Ectodermal cell (in vitro differentiated cells): ENCODE measurements at regions not wholly inside any gene's neighbourhood (a gene's known extent, or its start where the extent isn't known, plus 50 kb on each side); places are given as distances from the start of the nearest gene placed in this dataset.

Experiments used
- H3K27ac ChIP-seq: 2 replicates; pipeline ENCODE4 v1.7.0; 2013; ENCODE audit warnings: mild to moderate bottlenecking, low read depth, low read length; ENCODE audit not compliant: insufficient read depth, poor library complexity, severe bottlenecking
- H3K27me3 ChIP-seq: 2 replicates; pipeline ENCODE4 v1.7.0; 2013; ENCODE audit warnings: mild to moderate bottlenecking, low read length; ENCODE audit not compliant: insufficient read depth, control insufficient read depth, poor library complexity, severe bottlenecking
- H3K36me3 ChIP-seq: one replicate; pipeline ENCODE4 v1.7.0; 2013; ENCODE audit warnings: low read length; ENCODE audit not compliant: control insufficient read depth, insufficient read depth
- H3K4me1 ChIP-seq: one replicate; pipeline ENCODE4 v1.7.0; 2013; ENCODE audit warnings: low read length; ENCODE audit not compliant: control insufficient read depth, insufficient read depth
- H3K4me3 ChIP-seq: 2 replicates; pipeline ENCODE4 v1.7.0; 2013; ENCODE audit warnings: low read depth, low read length, control low read depth; ENCODE audit not compliant: insufficient read depth
- H3K9me3 ChIP-seq: 2 replicates; pipeline ENCODE4 v1.7.0; 2013; ENCODE audit warnings: mild to moderate bottlenecking, low read length, moderate library complexity; ENCODE audit not compliant: control insufficient read depth
- WGBS, 2 experiments: methylation state at CpG; one replicate each; pipeline ENCODE4 v1.1.7; 2013; ENCODE audit warnings: missing lambda C conversion rate in 2 of 2; 5-methylcytosine and 5-hydroxymethylcytosine counted together

DNA sequence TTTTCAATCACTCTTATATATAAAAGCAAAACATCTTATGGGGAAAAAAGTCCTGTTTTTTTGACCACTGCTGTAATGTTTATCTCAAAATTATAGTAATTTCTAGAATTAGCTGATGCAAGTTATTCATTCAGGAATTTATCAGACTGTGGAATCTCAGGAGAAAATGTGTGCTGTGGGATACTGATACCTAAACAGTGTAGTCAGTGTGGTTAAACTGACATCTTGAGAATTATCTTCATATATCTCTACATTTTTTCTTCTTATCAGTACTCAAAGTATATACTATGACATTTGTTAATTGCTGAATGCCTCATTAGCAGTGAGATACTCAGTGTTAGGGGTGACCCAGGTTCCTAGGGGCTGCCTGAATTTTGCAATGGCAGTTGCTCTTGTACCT is 839.3 kb downstream of the KCNT2 start:
- Histone ChIP-seq H3K36me3 (no peaks in the 10 kb centered on the region), H3K4me1 (no peaks in the 10 kb centered on the region), H3K4me3 (no peak overlapping the region), H3K9me3 (no peaks in the 10 kb centered on the region), H3K27ac (no peak overlapping the region), H3K27me3 (no peaks in the 10 kb centered on the region)

DNA sequence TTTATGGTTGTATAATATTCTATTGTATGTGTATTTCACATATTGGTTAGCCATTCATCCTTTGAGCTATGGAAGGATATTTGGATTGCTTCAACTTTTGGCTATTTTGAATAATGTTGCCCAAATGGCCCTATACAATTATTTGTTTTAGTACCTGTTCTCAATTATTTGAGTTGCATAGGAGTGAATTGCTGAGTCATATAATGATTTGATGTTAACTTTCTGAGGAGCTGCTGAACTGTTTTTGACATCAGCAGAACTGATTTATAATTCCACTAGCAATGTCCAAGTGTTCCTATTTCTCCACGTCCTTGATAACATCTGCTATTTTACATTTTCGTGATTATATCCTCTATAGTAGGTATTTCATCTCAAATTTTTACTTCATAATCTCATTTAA is 839.9 kb downstream of the KCNT2 start:
- no peaks in the 10 kb centered on the region for H3K36me3 ChIP-seq
- H3K4me1 ChIP-seq, result no peaks in the 10 kb centered on the region
- 91% methylated on average over 2 of the region's 2 CpGs; no CpG with 5 or more reads in 1 of the 2 experiments for whole genome bisulfite sequencing, 2 experiments

DNA sequence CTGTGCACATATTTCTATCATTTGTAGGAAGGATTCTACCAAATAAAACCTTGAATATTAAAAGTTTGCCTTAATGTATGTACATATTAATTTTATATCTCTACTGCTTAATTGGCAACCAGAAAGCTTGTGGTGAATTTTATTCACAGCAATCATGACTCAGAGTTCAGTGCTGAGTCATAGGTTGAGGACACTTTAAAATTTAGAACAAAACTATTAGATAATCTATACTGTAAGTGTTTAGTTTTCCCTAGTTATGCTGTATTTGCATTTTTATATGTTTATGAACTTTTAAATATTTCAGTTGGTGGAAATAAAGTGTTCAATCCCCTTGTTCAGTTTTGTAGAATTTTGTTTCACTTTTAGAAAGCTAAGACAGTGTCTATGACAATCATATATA is 841.5 kb downstream of the KCNT2 start:
- no peak overlapping the region for H3K27ac ChIP-seq
- H3K4me3 ChIP-seq, result no peak overlapping the region
- H3K27me3 ChIP-seq, result no peaks in the 10 kb centered on the region
- no peaks in the 10 kb centered on the region for H3K4me1 ChIP-seq
- no peaks in the 10 kb centered on the region for H3K36me3 ChIP-seq
- no peaks in the 10 kb centered on the region for H3K9me3 ChIP-seq

More for the DNA sequence above, 839.9 kb downstream of the KCNT2 start:
- no peak overlapping the region for H3K27ac ChIP-seq
- H3K4me3 ChIP-seq, result no peak overlapping the region
- H3K27me3 ChIP-seq, result no peaks in the 10 kb centered on the region
- no peaks in the 10 kb centered on the region for H3K9me3 ChIP-seq

DNA sequence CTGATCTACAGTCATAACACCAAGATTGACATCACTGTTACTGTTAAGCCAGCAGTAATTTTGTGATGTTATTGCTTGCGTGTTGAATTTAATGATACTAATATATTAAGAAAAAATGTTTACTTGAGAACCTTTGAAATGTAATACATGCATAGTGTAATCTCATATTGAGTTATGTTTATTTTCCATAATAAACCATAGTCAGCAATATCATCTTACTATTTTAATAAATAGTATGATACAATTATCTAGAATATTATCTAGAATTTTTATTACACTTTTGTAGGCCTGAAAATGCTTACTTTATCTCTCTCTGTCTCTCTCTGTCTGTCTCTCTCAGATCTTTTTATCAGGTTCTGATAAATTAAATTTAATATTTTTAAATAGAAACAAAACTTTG is 843.1 kb downstream of the KCNT2 start:
- Histone ChIP-seq H3K27me3 (no peaks in the 10 kb centered on the region), H3K9me3 (no peaks in the 10 kb centered on the region), H3K4me3 (no peak overlapping the region), H3K36me3 (no peaks in the 10 kb centered on the region), H3K4me1 (no peaks in the 10 kb centered on the region), H3K27ac (no peak overlapping the region)
- no CpG with 5 or more reads among the region's 1 CpG for WGBS, 2 experiments

- Histone ChIP-seq H3K9me3 (no peaks in the 10 kb centered on the region), H3K27ac (no peak overlapping the region), H3K36me3 (no peaks in the 10 kb centered on the region), H3K4me1 (no peaks in the 10 kb centered on the region), H3K27me3 (no peaks in the 10 kb centered on the region), H3K4me3 (no peak overlapping the region)
- WGBS, 2 experiments, result 95 to 96% methylated on average over 3 to 4 of the region's 4 CpGs
Observed at GRCh38 chr1:195763907-195764374, 844.3 kb downstream of the KCNT2 start.

GRCh38 chr1:195763146-195763906 is 844.9 kb downstream of the KCNT2 start:
- no peak overlapping the region for H3K4me3 ChIP-seq
- H3K36me3 ChIP-seq, result no peaks in the 10 kb centered on the region
- H3K4me1 ChIP-seq, result no peaks in the 10 kb centered on the region
- WGBS, 2 experiments, result 92 to 95% methylated on average over 22 of the region's 22 CpGs
- no peak overlapping the region for H3K27ac ChIP-seq
- H3K9me3 ChIP-seq, result no peaks in the 10 kb centered on the region
- no peaks in the 10 kb centered on the region for H3K27me3 ChIP-seq

GRCh38 chr1:195761104-195761503 is 847.1 kb downstream of the KCNT2 start:
- no peaks in the 10 kb centered on the region for H3K36me3 ChIP-seq
- H3K27ac ChIP-seq, result no peak overlapping the region
- H3K9me3 ChIP-seq, result no peaks in the 10 kb centered on the region
- no peak overlapping the region for H3K4me3 ChIP-seq
- no peaks in the 10 kb centered on the region for H3K27me3 ChIP-seq
- no peaks in the 10 kb centered on the region for H3K4me1 ChIP-seq

DNA sequence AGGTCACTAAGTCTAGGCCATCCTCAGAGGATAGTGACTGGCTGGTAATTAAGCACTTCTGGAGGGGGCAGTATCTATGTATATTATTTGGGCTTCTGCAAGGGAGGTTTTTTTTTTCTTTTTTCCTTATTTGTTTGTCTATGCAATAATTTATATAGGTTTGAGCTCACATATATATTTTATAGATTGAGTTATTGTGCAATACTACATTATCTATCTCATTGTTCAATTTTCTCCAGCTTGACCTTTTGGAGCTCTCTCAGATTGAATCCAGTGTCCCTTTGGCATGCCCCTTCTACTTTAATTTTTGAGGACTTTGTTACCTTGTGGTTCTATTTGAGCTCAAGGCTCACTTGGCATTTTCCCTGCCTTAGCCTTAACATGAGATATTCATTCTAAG is 852.1 kb downstream of the KCNT2 start:
- Histone ChIP-seq H3K4me3 (no peak overlapping the region), H3K27me3 (no peaks in the 10 kb centered on the region), H3K27ac (no peak overlapping the region), H3K4me1 (no peaks in the 10 kb centered on the region), H3K36me3 (no peaks in the 10 kb centered on the region), H3K9me3 (peaks cover 2% of the 10 kb centered on the region)

- Histone ChIP-seq H3K36me3 (no peaks in the 10 kb centered on the region), H3K4me1 (no peaks in the 10 kb centered on the region), H3K4me3 (no peak overlapping the region), H3K27ac (no peak overlapping the region), H3K9me3 (peaks cover 2% of the 10 kb centered on the region), H3K27me3 (no peaks in the 10 kb centered on the region)
- WGBS, 2 experiments, result 100% methylated on average over 1 of the region's 1 CpG; no CpG with 5 or more reads in 1 of the 2 experiments
Observed at GRCh38 chr1:195754874-195755273, 853.4 kb downstream of the KCNT2 start.

DNA sequence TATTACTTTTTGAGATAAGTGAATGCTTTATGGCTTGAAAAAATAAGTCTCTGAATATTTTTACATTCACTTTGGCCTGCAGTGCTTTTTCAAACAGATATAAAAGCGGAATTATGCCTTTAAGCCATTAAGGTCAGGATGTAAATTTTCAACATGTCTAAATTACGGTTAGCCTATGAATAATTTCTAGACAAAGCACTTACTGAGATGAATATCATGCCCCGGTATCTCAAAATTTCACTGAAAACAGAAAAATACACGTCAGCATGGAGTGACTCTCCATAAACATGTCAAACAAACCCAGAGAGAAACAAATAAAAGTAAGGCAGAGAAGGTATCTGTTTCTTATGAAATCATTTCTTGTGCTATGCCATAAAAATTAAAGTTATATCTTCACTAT is 853.9 kb downstream of the KCNT2 start:
- 95% methylated on average over 4 of the region's 4 CpGs for WGBS, 2 experiments
- Histone ChIP-seq H3K27me3 (no peaks in the 10 kb centered on the region), H3K4me1 (no peaks in the 10 kb centered on the region), H3K27ac (no peak overlapping the region), H3K36me3 (no peaks in the 10 kb centered on the region), H3K4me3 (no peak overlapping the region), H3K9me3 (peaks cover 2% of the 10 kb centered on the region)

DNA sequence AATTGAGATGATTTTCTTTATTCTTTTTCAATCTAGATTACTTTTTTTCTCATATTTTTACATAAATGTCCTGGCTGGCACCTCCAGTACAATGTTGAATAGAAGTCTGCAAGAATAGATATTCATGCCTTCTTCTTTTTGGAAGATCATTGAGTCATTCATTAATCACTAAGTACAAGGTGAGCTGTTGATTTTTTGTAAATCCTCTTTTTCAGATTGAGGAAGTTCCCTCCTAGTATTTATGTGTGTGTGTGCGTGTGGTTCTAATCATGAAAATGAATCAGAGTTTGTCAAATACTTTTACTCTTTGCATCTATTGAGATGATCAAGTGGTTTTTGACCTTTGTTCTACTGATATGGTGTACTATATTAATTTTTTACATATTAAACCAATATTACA is 859.3 kb downstream of the KCNT2 start:
- Histone ChIP-seq H3K4me3 (no peak overlapping the region), H3K27ac (no peak overlapping the region), H3K27me3 (no peaks in the 10 kb centered on the region), H3K4me1 (no peaks in the 10 kb centered on the region), H3K36me3 (no peaks in the 10 kb centered on the region), H3K9me3 (peaks cover 2% of the 10 kb centered on the region)
- WGBS, 2 experiments, result 90 to 100% methylated on average over 1 of the region's 1 CpG
